H1 (cell line): ENCODE measurements at regions not wholly inside any gene's neighbourhood (a gene's known extent, or its start where the extent isn't known, plus 50 kb on each side); places are given as distances from the start of the nearest gene placed in this dataset.

Source experiments
- CTCF ChIA-PET: fragments of 300-600 bp; sonication (Branson Sonifier 250); formaldehyde crosslinking; loops from one replicate; lab custom pipeline; 2021; ENCODE audit not compliant: partially characterized antibody; lab: Charles Lee
- POLR2A ChIA-PET: fragments of 300-600 bp; sonication (Branson Sonifier 250); formaldehyde crosslinking; loops from one replicate; lab custom pipeline; 2021; ENCODE audit warnings: inconsistent platforms; ENCODE audit not compliant: partially characterized antibody; lab: Charles Lee
- DNase-seq, 2 experiments: peaks; one replicate each; pipeline versions ENCODE4 v3.0.0 to v3.0.0-alpha.2; 2010 to 2022; ENCODE audit warnings: low spot score in 2 of 2, low read depth in 1 of 2, mixed read lengths in 1 of 2
- FAIRE-seq: peaks from 2 replicates; lab custom pipeline; 2011; peaks lifted over from hg19 to GRCh38; lab: Jason Lieb, UNC
- H2AFZ ChIP-seq: 2 replicates; pipeline ENCODE4 v1.8.1; 2012; ENCODE audit warnings: low read length, inconsistent platforms
- H2AK5ac ChIP-seq: 2 replicates; pipeline ENCODE4 v1.6.1; 2013; ENCODE audit warnings: low read depth, low read length
- H2BK120ac ChIP-seq: replicated peaks from 2 replicates; pipeline ENCODE3; 2013; ENCODE audit warnings: low read depth, low read length, inconsistent platforms
- H2BK12ac ChIP-seq: 2 replicates; pipeline ENCODE4 v1.6.1; 2013; ENCODE audit warnings: low read depth, low read length
- H2BK15ac ChIP-seq: 2 replicates; pipeline ENCODE4 v1.6.1; 2013; ENCODE audit warnings: low read length
- H2BK20ac ChIP-seq: 2 replicates; pipeline ENCODE4 v1.6.1; 2013; ENCODE audit warnings: low read length
- H2BK5ac ChIP-seq: 2 replicates; pipeline ENCODE4 v1.6.1; 2013; ENCODE audit warnings: low read depth, low read length
- H3K14ac ChIP-seq: 2 replicates; pipeline ENCODE4 v1.6.1; 2013; ENCODE audit warnings: inconsistent platforms; ENCODE audit not compliant: insufficient read length
- H3K18ac ChIP-seq: 2 replicates; pipeline ENCODE4 v1.6.1; 2013; ENCODE audit warnings: low read length; ENCODE audit errors: extremely low read depth
- H3K23ac ChIP-seq: 2 replicates; pipeline ENCODE4 v1.6.1; 2013; ENCODE audit warnings: inconsistent platforms; ENCODE audit not compliant: insufficient read length
- H3K23me2 ChIP-seq: 2 replicates; pipeline ENCODE4 v1.6.1; 2013; ENCODE audit warnings: low read depth, low read length
- H3K27ac ChIP-seq: 2 replicates; pipeline ENCODE4 v1.6.1; 2011; ENCODE audit warnings: low read depth, low read length, inconsistent platforms
- H3K27me3 ChIP-seq, 4 experiments: replicated peaks in 1 of 4; 1 replicate in 1 of 4; 2 replicates in 3 of 4; pipeline versions ENCODE4 v1.6.1 to v1.8.1; 2011 to 2013; ENCODE audit warnings: low read length in 3 of 4, mild to moderate bottlenecking in 3 of 4, inconsistent platforms in 2 of 4, mixed read lengths in 2 of 4, moderate library complexity in 1 of 4; ENCODE audit not compliant: control insufficient read depth in 3 of 4, insufficient read depth in 3 of 4; ENCODE audit errors: extremely low read depth in 1 of 4
- H3K36me3 ChIP-seq, 4 experiments: 2 replicates each; pipeline versions ENCODE4 v1.6.1 to v1.8.1; 2011 to 2013; ENCODE audit warnings: mild to moderate bottlenecking in 4 of 4, low read length in 3 of 4, moderate library complexity in 2 of 4, control low read depth in 1 of 4, inconsistent platforms in 1 of 4; ENCODE audit not compliant: insufficient read depth in 4 of 4, control insufficient read depth in 2 of 4
- H3K4ac ChIP-seq: replicated peaks from 2 replicates; pipeline ENCODE3; 2013; ENCODE audit warnings: low read length, low read depth, mixed read lengths, inconsistent platforms; ENCODE audit not compliant: insufficient read length
- H3K4me1 ChIP-seq, 4 experiments: replicated peaks in 1 of 4; 1 replicate in 1 of 4; 2 replicates in 3 of 4; pipeline versions ENCODE4 v1.6.1 to v1.8.1; 2011 to 2013; ENCODE audit warnings: low read length in 3 of 4, inconsistent platforms in 2 of 4, mixed read lengths in 1 of 4; ENCODE audit not compliant: insufficient read depth in 4 of 4, control insufficient read depth in 3 of 4
- H3K4me2 ChIP-seq, 2 experiments: 2 replicates each; pipeline versions ENCODE4 v1.6.1 to v1.8.1; 2011 to 2013; ENCODE audit warnings: low read depth in 2 of 2, low read length in 2 of 2, control low read depth in 1 of 2, inconsistent platforms in 1 of 2, mild to moderate bottlenecking in 1 of 2; ENCODE audit not compliant: insufficient read depth in 1 of 2
- H3K4me3 ChIP-seq, 4 experiments: fragments of 200-600, 300-600 bp in 1 of 4; sonication (generic), shearing (Covaris generic), sonication (Bioruptor Twin) in 1 of 4; 2 replicates each; pipeline versions ENCODE4 v1.5.1 to v1.8.1; 2011 to 2016; ENCODE audit warnings: low read length in 4 of 4, low read depth in 3 of 4, control low read depth in 2 of 4, inconsistent platforms in 2 of 4, mild to moderate bottlenecking in 2 of 4, mixed read lengths in 1 of 4, moderate library complexity in 1 of 4; ENCODE audit not compliant: insufficient read depth in 2 of 4; ENCODE audit errors: extremely low read depth in 1 of 4
- H3K56ac ChIP-seq: replicated peaks from 2 replicates; pipeline ENCODE3; 2013; ENCODE audit warnings: low read depth, mild to moderate bottlenecking, mixed read lengths, low read length, inconsistent platforms; ENCODE audit not compliant: insufficient read length
- H3K79me1 ChIP-seq: 2 replicates; pipeline ENCODE4 v1.6.1; 2013; ENCODE audit warnings: low read depth, low read length, control low read depth
- H3K79me2 ChIP-seq, 2 experiments: 2 replicates each; pipeline versions ENCODE4 v1.6.1 to v1.8.1; 2012 to 2013; ENCODE audit warnings: low read length in 2 of 2, mild to moderate bottlenecking in 2 of 2, inconsistent platforms in 1 of 2; ENCODE audit not compliant: insufficient read depth in 2 of 2, control insufficient read depth in 1 of 2
- H3K9ac ChIP-seq, 4 experiments: replicated peaks in 1 of 4; 1 replicate in 1 of 4; 2 replicates in 3 of 4; pipeline versions ENCODE4 v1.6.1 to v1.8.1; 2011 to 2013; ENCODE audit warnings: low read depth in 3 of 4, low read length in 3 of 4, control low read depth in 2 of 4, mild to moderate bottlenecking in 2 of 4, moderate library complexity in 2 of 4, inconsistent platforms in 1 of 4; ENCODE audit errors: extremely low read depth in 1 of 4
- H3K9me3 ChIP-seq, 2 experiments: 2 replicates each; pipeline versions ENCODE4 v1.6.1 to v1.8.1; 2012 to 2013; ENCODE audit warnings: mild to moderate bottlenecking in 2 of 2, moderate library complexity in 2 of 2, control low read depth in 1 of 2, inconsistent platforms in 1 of 2, low read depth in 1 of 2, low read length in 1 of 2, mixed read lengths in 1 of 2; ENCODE audit not compliant: insufficient read depth in 2 of 2
- H4K20me1 ChIP-seq, 2 experiments: replicated peaks in 1 of 2; 2 replicates each; pipeline versions ENCODE3 to v1.8.1; 2011 to 2013; ENCODE audit warnings: inconsistent platforms in 2 of 2, low read length in 2 of 2, mild to moderate bottlenecking in 1 of 2; ENCODE audit not compliant: insufficient read depth in 2 of 2, control insufficient read depth in 1 of 2
- H4K5ac ChIP-seq: 2 replicates; pipeline ENCODE4 v1.6.1; 2013; ENCODE audit warnings: low read length, low read depth, mixed read lengths, inconsistent platforms; ENCODE audit not compliant: insufficient read length
- H4K8ac ChIP-seq: 2 replicates; pipeline ENCODE4 v1.8.0; 2013; ENCODE audit warnings: mild to moderate bottlenecking, moderate library complexity, low read length, inconsistent platforms; ENCODE audit not compliant: insufficient read depth; ENCODE audit errors: extremely low read depth
- H4K91ac ChIP-seq: replicated peaks from 2 replicates; pipeline ENCODE3; 2013; ENCODE audit warnings: low read length, mixed read lengths, inconsistent platforms; ENCODE audit not compliant: insufficient read length
- BCL11A ChIP-seq, 2 experiments: IDR thresholded peaks; one replicate each; pipeline ENCODE4 v1.6.1; 2011; ENCODE audit warnings: low read depth in 2 of 2, low read length in 2 of 2, mild to moderate bottlenecking in 2 of 2
- BRCA1 ChIP-seq: IDR thresholded peaks from 2 replicates; pipeline ENCODE4 v1.6.1; 2012; ENCODE audit warnings: low read depth, low read length, improper control_type of control experiment
- CBX8 ChIP-seq: fragments of 300-800, 300-1000 bp; sonication (generic); IDR thresholded peaks from 2 replicates; pipeline ENCODE4 v1.7.1; 2016; ENCODE audit warnings: low read depth, low read length, borderline replicate concordance
- CEBPB ChIP-seq: IDR thresholded peaks from 2 replicates; pipeline ENCODE4 v1.6.1; 2012; ENCODE audit warnings: low read depth, low read length
- GABPA ChIP-seq: IDR thresholded peaks from 2 replicates; pipeline ENCODE4 v1.6.1; 2011; ENCODE audit warnings: mild to moderate bottlenecking, low read length, moderate library complexity, borderline replicate concordance; ENCODE audit not compliant: insufficient read depth
- HDAC6 ChIP-seq: IDR thresholded peaks from one replicate; pipeline ENCODE4 v1.7.1; 2012; ENCODE audit warnings: low read depth, mild to moderate bottlenecking, inconsistent platforms, low read length, moderate library complexity
- KDM4A ChIP-seq: IDR thresholded peaks from one replicate; pipeline ENCODE4 v1.7.1; 2012; ENCODE audit warnings: low read depth, mild to moderate bottlenecking, moderate library complexity, low read length, inconsistent platforms; ENCODE audit not compliant: severe bottlenecking
- POLR2A ChIP-seq, 2 experiments: IDR thresholded peaks; 1 replicate in 1 of 2; 2 replicates in 1 of 2; pipeline ENCODE4 v1.6.1; 2011; ENCODE audit warnings: low read depth in 2 of 2, low read length in 2 of 2, mild to moderate bottlenecking in 2 of 2; ENCODE audit errors: control extremely low read depth in 1 of 2
- POLR2AphosphoS5 ChIP-seq: IDR thresholded peaks from 2 replicates; pipeline ENCODE4 v1.6.1; 2011; ENCODE audit warnings: low read depth, low read length
- RXRA ChIP-seq: IDR thresholded peaks from 2 replicates; pipeline ENCODE4 v1.6.1; 2011; ENCODE audit warnings: low read depth, mild to moderate bottlenecking, low read length, moderate library complexity; ENCODE audit not compliant: insufficient read depth
- SIN3A ChIP-seq, 2 experiments: IDR thresholded peaks in 1 of 2; conservative IDR thresholded peaks in 1 of 2; 2 replicates each; pipeline ENCODE4 v1.6.1; 2011 to 2012; ENCODE audit warnings: low read length in 2 of 2, improper control_type of control experiment in 1 of 2, low read depth in 1 of 2, mild to moderate bottlenecking in 1 of 2
- SP4 ChIP-seq: IDR thresholded peaks from 2 replicates; pipeline ENCODE4 v1.6.1; 2012; ENCODE audit warnings: low read length, inconsistent platforms
- SUZ12 ChIP-seq: fragments of 200-600 bp; sonication (generic); IDR thresholded peaks from 2 replicates; pipeline ENCODE4 v1.6.1; 2012; ENCODE audit warnings: mild to moderate bottlenecking, inconsistent platforms, low read length, moderate library complexity, mixed read lengths
- WGBS, 2 experiments: shearing (Covaris generic) in 1 of 2; methylation state at CpG; one replicate each; pipeline versions ENCODE4 v1.1.6 to v1.1.7; 2013 to 2015; ENCODE audit warnings: low lambda C conversion rate in 2 of 2, mixed read lengths in 2 of 2, inconsistent platforms in 1 of 2, low coverage in 1 of 2, missing lambda C conversion rate in 1 of 2; ENCODE audit not compliant: insufficient replicate concordance in 2 of 2, insufficient coverage in 1 of 2, insufficient read length in 1 of 2; ENCODE audit errors: extremely low coverage in 1 of 2, missing lambda C conversion rate in 1 of 2; 5-methylcytosine and 5-hydroxymethylcytosine counted together
- TF ChIP-seq, protein P1 (sequence below): IDR thresholded peaks from 2 replicates; pipeline ENCODE4 v1.6.1; 2012; ENCODE audit warnings: low read length, inconsistent platforms

GRCh38 chr1:71285529-71285928 is 204.7 kb upstream of the ZRANB2 start:
- no peaks in the 10 kb centered on the region for H3K36me3 ChIP-seq
- H4K8ac ChIP-seq: no peak overlapping the region
- H3K9me3 ChIP-seq: 0 out of 4 replicates have a peak, but pooled peaks cover 0 to 3% of the 10 kb centered on the region in 2 experiments
- no peak overlapping the region for H2AK5ac ChIP-seq
- no peaks in the 10 kb centered on the region for H3K4me1 ChIP-seq
- H3K4me3 ChIP-seq: no peak overlapping the region
- no peak overlapping the region for H3K4ac ChIP-seq
- no peak for FAIRE-seq
- no peaks in the 10 kb centered on the region for H3K79me2 ChIP-seq
- no peak for TF ChIP-seq GABPA
- TF ChIP-seq, protein P1, sequence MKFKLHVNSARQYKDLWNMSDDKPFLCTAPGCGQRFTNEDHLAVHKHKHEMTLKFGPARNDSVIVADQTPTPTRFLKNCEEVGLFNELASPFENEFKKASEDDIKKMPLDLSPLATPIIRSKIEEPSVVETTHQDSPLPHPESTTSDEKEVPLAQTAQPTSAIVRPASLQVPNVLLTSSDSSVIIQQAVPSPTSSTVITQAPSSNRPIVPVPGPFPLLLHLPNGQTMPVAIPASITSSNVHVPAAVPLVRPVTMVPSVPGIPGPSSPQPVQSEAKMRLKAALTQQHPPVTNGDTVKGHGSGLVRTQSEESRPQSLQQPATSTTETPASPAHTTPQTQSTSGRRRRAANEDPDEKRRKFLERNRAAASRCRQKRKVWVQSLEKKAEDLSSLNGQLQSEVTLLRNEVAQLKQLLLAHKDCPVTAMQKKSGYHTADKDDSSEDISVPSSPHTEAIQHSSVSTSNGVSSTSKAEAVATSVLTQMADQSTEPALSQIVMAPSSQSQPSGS: no peak
- no peak for TF ChIP-seq CBX8
- no peak for TF ChIP-seq SIN3A (conservative IDR thresholded peaks at IDR 0.05 in 1 of 2, IDR thresholded peaks at IDR 0.05 in 1 of 2; ENCODE audit: low read depth in 1 of 2, low read length in 2 of 2)
- no peak for TF ChIP-seq RXRA
- no peak for TF ChIP-seq SUZ12
- TF ChIP-seq BCL11A (IDR thresholded peaks at IDR 0.05; ENCODE audit: low read depth in 2 of 2, low read length in 2 of 2): no peak
- no peak for TF ChIP-seq POLR2AphosphoS5
- no peak for TF ChIP-seq CEBPB
- no peak for TF ChIP-seq BRCA1
- no peak for TF ChIP-seq POLR2A (IDR thresholded peaks at IDR 0.05; ENCODE audit: control extremely low read depth in 1 of 2, low read depth in 2 of 2, low read length in 2 of 2)
- no peak for TF ChIP-seq KDM4A
- TF ChIP-seq HDAC6: no peak
- TF ChIP-seq SP4: no peak
- TF ChIP-seq, all 59 proteins: peak for 0
- Histone ChIP-seq H3K56ac (no peak overlapping the region), H2BK20ac (no peak overlapping the region), H3K23me2 (no peaks in the 10 kb centered on the region), H3K27ac (no peak overlapping the region), H3K23ac (no peak overlapping the region), H4K20me1 (no peaks in the 10 kb centered on the region), H3K18ac (no peak overlapping the region), H3K27me3 (no peaks in the 10 kb centered on the region), H3K9ac (no peak overlapping the region), H3K14ac (no peak overlapping the region), H4K91ac (no peak overlapping the region), H3K79me1 (no peaks in the 10 kb centered on the region), H3K4me2 (no peak overlapping the region), H2BK12ac (no peak overlapping the region), H2AFZ (no peak overlapping the region), H4K5ac (no peak overlapping the region), H2BK120ac (no peak overlapping the region), H2BK5ac (no peak overlapping the region), H2BK15ac (no peak overlapping the region)
- WGBS, 2 experiments: 95% methylated on average over 1 of the region's 1 CpG; no CpG with 5 or more reads in 1 of the 2 experiments
- ChIA-PET CTCF (no interaction called here), POLR2A (no interaction called here)
- no peak for DNase-seq
